DMS79 treated with DMSO at 0.1 percent for 48 hours (cell line): ENCODE measurements at regions not wholly inside any gene's neighbourhood (a gene's known extent, or its start where the extent isn't known, plus 50 kb on each side); places are given as distances from the start of the nearest gene placed in this dataset.

Experiments used
- DNase-seq: peaks from one replicate; lab custom pipeline; 2025; lab: John Stamatoyannopoulos, UW

GRCh38 chr4:156496797-156497196 is 474.8 kb downstream of the PDGFC start:
- no peak for DNase-seq

DNA sequence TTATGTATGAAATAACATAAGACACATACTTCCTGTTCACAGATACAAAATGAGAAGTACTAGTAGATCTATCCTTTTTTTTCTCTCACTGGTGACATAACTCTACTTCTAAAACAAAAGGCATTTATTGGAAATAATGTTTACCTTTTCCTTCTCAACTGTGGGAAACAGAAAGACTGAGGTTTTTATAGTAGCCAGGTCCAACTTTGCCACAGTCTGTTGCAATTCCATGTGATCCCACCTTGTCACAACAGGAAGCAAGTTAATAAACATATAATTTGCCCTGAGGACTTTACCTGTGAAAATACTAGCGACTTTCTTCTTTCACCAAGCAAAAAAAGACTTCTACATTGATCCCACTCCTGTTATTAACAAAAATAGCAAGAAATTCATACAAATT is 475.8 kb downstream of the PDGFC start:
- DNase-seq: no peak

GRCh38 chr4:156495091-156495490 is 476.5 kb downstream of the PDGFC start:
- DNase-seq: no peak

DNA sequence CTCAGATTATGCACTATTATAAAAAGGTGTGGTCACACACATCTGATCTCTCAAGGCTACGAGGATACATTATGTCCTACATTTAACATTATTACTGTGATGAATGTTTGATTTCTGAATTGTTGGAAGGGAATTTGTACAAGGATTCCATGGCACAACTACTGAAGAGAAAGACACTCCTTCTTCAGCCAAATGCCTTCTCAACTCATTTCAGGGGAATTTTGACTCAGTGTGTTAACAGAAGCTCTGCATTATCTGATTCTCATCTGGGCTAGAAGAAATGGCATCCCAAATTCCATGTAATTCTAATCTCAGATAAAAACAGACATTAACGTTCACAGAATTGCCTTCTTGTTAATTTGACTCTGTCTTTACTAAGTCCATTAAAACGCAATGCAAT is 477.7 kb downstream of the PDGFC start:
- no peak for DNase-seq

DNA sequence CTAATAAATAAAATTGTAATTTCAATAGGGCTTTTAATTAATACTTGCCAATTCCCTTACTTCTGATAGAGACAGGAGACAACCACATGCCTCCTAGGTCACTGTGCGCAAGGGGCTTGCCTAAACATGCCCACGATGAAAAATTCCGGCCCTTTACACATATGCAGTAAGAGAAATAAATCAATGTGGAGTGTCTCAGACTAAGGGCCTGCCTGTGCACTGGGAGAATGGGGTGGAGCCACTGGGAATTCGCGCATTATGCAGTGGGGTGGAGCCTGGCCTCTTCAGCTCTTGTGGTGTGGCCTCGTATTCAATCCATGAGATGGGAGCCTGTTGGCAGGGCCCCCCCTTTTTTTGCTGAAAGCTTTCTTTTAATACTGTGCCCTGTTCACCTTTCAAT is 484.5 kb downstream of the PDGFC start:
- DNase-seq: no peak

DNA sequence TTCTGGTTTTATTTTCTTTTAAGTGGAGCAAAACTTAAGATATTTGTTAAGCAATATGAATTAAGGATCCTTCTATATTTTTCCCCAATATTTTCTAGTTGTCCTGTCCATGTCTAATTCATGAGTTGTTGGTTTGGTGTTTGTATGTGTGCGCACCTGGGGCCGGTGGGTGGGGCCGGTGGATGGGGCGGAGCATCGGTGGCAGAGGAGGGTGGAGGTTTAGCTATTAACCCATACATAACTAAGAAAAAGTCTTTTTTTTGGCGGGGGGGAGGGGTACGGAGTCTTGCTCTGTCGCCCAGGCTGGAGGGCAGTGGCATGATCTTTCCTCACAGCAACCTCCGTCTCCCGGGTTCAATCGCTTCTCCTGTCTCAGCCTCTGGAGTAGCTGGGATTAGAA is 489.8 kb downstream of the PDGFC start:
- DNase-seq: no peak

GRCh38 chr4:156477636-156478035 is 494.0 kb downstream of the PDGFC start:
- no peak for DNase-seq

GRCh38 chr4:156476359-156476758 is 495.2 kb downstream of the PDGFC start:
- no peak for DNase-seq

DNA sequence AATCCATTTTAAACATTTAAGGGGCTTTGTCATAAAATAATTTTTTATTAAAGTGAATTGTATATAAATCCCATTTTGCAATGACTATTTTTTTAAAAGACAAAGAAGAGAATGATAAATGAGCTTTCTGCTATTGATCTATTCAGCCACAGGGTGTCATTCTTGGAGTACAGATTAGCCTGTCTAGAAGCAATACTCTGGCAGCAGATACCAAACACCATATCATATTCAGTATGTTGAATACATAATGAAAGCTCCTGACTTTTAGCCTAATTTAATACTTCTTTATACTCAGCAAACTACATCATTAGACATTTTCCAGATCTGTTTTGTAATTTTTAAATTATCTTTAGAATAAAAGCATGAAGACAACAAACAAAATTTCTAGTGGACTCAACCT is 496.3 kb downstream of the PDGFC start:
- DNase-seq: no peak

- no peak for DNase-seq
Observed at GRCh38 chr4:156473151-156473550, 498.4 kb downstream of the PDGFC start.

DNA sequence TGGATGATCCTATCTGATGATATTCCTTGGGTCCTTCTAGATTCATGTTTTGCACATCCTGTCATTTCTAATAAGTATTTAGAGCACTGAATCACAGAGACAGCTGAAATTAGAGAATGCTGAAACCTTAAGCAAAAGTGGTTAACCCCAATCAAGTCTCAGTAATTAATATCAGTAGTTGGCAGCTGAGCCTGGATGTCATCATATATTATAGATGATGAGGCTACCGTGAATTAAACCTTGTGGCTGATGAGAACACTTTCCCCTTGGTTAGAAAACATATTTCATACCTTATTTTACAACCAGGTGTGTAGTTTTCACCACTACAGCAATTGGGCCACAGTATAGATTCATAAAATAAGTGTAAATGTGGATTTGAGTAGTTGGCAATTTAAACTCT is 499.0 kb downstream of the PDGFC start:
- no peak for DNase-seq

DNA sequence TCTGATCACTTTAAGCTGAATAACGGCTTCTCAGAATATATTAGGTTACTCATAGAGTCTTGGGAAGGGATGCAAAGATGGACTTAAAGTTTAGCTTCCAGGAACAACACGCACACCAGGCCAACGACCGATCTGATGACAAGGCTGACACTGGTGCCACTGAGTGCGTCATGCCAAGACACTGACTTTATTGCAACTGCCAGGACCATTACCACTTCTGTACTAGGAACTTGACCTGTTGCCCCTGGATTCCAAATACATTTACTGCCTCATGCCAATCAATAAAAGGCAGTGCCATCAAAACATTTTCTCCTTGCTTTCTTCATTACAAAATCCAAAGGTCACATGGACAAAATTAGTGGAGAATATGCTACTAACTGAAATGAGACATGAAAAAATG is 505.9 kb upstream of the CTSO start:
- no peak for DNase-seq

GRCh38 chr4:156456830-156457229 is 503.2 kb upstream of the CTSO start:
- no peak for DNase-seq

- DNase-seq: no peak
Observed at GRCh38 chr4:156443488-156443887, 489.8 kb upstream of the CTSO start.

DNA sequence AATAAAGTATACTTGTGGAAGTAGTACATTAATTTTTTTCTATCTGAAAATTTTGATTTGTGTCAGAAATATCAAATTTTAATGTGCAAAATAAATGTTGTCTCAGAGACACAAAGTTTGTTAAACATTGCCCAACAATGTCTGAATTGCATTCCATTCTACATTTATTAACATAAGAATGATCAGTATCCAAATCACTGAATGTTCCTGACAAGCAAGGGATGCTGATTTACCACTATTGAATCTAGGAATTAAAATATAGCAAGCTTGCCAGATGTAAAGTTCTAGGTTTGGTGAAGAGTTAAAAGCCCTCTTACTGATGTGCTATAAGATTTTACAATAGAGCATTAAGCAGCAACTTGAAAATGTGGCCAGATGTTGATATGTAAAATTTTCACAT is 489.2 kb upstream of the CTSO start:
- no peak for DNase-seq

DNA sequence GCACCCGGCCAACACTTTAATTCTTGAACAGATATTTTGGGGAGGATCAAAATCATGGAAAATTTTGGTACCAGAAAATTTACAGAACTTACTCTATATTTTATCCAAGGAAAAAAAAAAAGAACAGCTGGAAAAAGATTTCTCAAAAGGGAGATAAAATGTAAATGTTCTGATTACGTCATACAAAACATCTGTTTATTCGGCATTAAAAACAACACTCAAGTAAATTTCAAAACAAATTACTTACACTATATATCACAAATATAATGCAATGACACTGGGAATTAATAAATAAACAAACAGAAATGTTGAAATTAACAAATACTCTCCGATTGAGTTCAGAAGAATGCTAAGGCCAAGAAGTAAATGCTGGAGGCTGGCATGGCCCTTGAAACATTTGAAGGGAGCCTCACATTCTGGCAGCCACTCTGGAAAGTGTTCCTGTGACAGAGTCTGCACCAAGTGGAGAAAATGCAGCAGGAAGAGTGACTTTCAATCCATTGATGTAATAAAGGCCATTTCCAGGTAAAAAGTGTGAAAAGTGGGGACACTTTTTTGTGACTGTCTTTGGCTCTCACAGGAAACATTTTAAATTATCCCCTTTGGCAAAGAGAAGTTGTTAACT is 486.0 kb upstream of the CTSO start:
- DNase-seq: no peak

GRCh38 chr4:156437666-156438065 is 484.0 kb upstream of the CTSO start:
- DNase-seq: no peak

- DNase-seq: no peak
Observed at GRCh38 chr4:156422576-156422975, 468.9 kb upstream of the CTSO start.

- no peak for DNase-seq
Observed at GRCh38 chr4:156420623-156421022, 467.0 kb upstream of the CTSO start.

DNA sequence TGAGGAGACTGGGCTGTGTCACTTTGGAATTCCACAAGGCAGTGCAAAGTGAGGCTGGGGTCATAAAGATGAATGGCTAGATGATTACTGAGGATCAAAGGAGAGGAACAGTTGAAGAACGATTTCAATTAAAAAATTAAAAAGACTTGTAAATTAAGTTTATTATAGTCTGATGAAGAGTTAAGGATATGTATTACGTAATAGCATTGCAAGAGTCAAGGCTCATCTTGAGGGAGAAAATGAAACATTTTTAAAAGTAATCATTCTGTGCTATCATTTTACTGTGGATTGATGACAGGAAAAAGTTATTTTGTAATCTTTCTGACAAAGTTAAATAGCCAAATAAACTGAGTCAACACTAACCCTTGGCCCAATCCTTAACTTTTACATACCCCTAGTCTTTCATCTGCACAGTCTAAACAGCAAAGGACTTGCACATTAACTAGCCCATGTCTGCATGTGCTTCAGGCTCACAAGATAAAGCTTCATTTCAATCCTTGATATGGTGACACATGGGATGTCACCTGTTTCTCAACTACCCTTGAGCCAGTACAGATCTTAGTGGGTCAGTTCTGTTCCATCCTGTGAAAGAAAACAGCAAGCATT is 465.5 kb upstream of the CTSO start:
- no peak for DNase-seq

DNA sequence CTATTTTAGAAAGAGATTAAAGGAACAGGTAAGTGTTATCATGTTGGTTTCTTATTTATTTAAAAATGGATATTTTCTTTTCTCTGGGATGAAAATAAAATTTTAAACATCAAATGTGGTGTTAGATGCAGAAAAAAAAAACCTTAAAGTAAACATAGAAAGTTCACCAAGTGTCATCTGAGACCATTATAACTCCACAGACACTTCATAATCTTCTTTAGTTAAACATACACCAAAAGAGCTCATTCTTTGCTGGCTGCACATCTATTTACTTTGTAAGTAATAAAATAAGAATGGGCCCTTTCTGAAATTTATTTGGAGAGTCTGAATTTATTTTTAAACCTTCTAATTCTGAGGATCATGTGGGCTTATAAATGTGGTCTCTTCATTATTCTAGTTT is 460.7 kb upstream of the CTSO start:
- no peak for DNase-seq

DNA sequence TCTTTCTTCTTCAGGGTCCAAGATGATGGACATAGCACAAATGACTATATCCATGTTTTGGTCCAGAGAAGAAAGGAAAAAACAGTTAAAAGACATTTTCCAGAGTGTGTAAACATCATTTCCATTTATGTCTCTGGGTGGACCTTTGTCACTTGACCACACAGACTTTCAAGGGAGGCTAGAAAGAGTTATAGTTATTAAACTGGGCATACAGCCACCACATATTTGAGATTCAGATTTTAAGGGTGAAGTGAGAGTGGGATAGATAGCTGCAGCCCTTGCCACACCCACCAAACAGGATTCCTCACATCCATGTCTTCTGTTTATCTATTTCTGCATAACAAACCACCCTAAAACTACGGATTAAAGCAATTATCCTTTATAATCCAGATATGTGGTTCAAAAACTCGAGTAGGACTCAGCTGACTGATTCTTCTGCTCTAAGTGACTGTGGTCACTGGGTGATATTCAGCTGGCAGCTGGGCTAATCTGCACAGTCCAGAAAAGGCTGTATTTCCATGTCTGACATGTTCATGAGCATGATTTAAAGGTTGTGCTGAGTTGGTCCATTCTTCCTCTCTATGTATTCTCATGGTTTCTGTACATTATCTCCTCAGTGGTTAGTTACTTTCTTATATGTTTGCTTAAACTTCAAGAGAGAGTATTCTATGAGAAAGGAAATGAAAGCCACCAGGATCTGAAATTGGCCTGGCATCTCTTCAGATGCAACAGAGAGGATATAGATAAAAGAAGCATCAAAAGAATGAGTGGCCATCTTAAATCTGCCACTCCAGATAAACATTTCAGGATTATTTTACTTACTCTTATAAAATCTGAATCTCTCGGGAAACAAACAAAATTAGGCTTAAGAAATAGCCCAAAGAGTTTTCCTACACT is 459.8 kb upstream of the CTSO start:
- DNase-seq: no peak

GRCh38 chr4:156411531-156411930 is 457.9 kb upstream of the CTSO start:
- no peak for DNase-seq
